GM12891 (cell line): ENCODE measurements at regions not wholly inside any gene's neighbourhood (a gene's known extent, or its start where the extent isn't known, plus 50 kb on each side); places are given as distances from the start of the nearest gene placed in this dataset.

Experiments
- PAX5 ChIP-seq: IDR thresholded peaks from 2 replicates; pipeline ENCODE4 v1.6.1; 2011; ENCODE audit warnings: low read length, moderate library complexity, mild to moderate bottlenecking; ENCODE audit not compliant: insufficient read depth, severe bottlenecking
- POLR2A ChIP-seq: IDR thresholded peaks from 2 replicates; pipeline ENCODE4 v1.6.1; 2011; ENCODE audit warnings: low read depth, low read length, control low read depth
- POLR2AphosphoS5 ChIP-seq: IDR thresholded peaks from 2 replicates; pipeline ENCODE4 v1.6.1; 2011; ENCODE audit warnings: low read depth, low read length, control low read depth
- POU2F2 ChIP-seq: IDR thresholded peaks from 2 replicates; pipeline ENCODE4 v1.6.1; 2011; ENCODE audit warnings: low read depth, mild to moderate bottlenecking, control low read depth, low read length, moderate library complexity
- SPI1 ChIP-seq: IDR thresholded peaks from 2 replicates; pipeline ENCODE4 v1.6.1; 2011; ENCODE audit warnings: low read depth, low read length, control low read depth
- TAF1 ChIP-seq: IDR thresholded peaks from 2 replicates; pipeline ENCODE4 v1.6.1; 2011; ENCODE audit warnings: low read depth, low read length, control low read depth

- TF ChIP-seq POLR2A (no peak), SPI1 (no peak), POLR2AphosphoS5 (no peak), TAF1 (no peak), POU2F2 (no peak), PAX5 (no peak)
Measured at GRCh38 chr3:109819734-109820133, 482.4 kb upstream of the DPPA4 start.
